ENCODE measurements at regions not wholly inside any gene's neighbourhood (a gene's known extent, or its start where the extent isn't known, plus 50 kb on each side); places are given as distances from the start of the nearest gene placed in this dataset.

DNA sequence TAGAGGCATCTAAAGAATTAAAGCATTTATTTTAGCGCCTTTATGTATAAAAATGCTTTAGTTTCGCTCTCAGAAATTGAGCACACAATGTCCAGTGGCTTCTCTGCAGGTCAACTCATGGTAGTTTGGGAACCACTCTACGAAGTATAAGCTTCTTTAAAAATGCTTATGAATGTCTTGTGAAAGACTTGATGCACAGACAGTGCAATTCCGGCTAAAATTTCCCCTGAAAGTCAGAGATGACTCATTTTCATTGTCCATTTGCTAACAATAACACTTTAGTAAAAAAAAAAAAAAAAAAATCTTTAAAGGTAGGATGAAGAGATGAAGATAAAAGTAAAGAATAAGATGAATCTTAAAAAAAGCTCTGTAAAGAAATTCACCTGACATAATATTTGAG, 117.2 kb downstream of the PDHA2 start:
- Mint-ChIP-seq H3K27ac (ENCODE audit: unreplicated experiment) (no peak overlapping the region), H3K36me3 (ENCODE audit: insufficient read depth, unreplicated experiment) (no peaks in the 10 kb centered on the region), H3K4me1 (ENCODE audit: low read depth, unreplicated experiment) (no peaks in the 10 kb centered on the region), H3K9me3 (ENCODE audit: unreplicated experiment) (no peaks in the 10 kb centered on the region), H3K4me3 (ENCODE audit: unreplicated experiment) (no peak overlapping the region), H3K27me3 (ENCODE audit: insufficient read depth, unreplicated experiment) (peaks cover 2% of the 10 kb centered on the region)
- no TSS peak for BruUV-seq (replicated peaks)
- TF ChIP-seq, protein P1, sequence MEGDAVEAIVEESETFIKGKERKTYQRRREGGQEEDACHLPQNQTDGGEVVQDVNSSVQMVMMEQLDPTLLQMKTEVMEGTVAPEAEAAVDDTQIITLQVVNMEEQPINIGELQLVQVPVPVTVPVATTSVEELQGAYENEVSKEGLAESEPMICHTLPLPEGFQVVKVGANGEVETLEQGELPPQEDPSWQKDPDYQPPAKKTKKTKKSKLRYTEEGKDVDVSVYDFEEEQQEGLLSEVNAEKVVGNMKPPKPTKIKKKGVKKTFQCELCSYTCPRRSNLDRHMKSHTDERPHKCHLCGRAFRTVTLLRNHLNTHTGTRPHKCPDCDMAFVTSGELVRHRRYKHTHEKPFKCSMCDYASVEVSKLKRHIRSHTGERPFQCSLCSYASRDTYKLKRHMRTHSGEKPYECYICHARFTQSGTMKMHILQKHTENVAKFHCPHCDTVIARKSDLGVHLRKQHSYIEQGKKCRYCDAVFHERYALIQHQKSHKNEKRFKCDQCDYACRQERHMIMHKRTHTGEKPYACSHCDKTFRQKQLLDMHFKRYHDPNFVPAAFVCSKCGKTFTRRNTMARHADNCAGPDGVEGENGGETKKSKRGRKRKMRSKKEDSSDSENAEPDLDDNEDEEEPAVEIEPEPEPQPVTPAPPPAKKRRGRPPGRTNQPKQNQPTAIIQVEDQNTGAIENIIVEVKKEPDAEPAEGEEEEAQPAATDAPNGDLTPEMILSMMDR (IDR thresholded peaks at IDR 0.05; ENCODE audit: insufficient read depth in 1 of 2, low read depth in 1 of 2, low read length in 1 of 2, severe bottlenecking in 1 of 2, unreplicated experiment in 1 of 2): no peak
- Histone ChIP-seq H3K4me3 (ENCODE audit: low read depth, low read length) (no peak overlapping the region), H3K4me1 (no peaks in the 10 kb centered on the region), H3K27me3 (replicated peaks; ENCODE audit: control insufficient read depth, insufficient read depth, low read length) (no peaks in the 10 kb centered on the region), H3K9me3 (no peaks in the 10 kb centered on the region), H3K36me3 (ENCODE audit: control insufficient read depth, insufficient read depth, low read length) (no peaks in the 10 kb centered on the region)
- ChIA-PET POLR2A (no interaction called here), CTCF (no interaction called here)
- intact Hi-C loops (cut with micrococcal nuclease; ENCODE audit: unreplicated experiment): no loop called here
- no peak for DNase-seq

DNA sequence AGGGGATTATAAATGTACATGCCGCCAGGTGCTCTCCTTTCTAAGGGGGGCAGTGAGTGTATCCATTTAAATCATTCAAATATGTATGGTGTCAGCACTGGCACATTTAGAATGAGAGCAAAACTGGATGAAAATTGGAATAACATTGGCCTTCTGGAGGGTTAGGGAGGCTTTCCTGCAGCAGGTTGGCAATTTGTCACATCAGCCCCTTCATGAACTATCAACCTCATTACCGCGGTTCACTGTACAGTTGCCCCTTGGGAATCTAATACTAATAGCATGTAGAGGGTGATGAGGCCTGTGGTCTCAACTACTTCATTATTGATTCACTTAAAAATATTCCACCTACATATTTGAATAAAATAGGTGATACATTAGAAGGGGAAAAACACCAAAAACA, 117.9 kb downstream of the PDHA2 start:
- Mint-ChIP-seq H3K27ac (ENCODE audit: unreplicated experiment) (no peak overlapping the region), H3K4me3 (ENCODE audit: unreplicated experiment) (no peak overlapping the region), H3K36me3 (ENCODE audit: insufficient read depth, unreplicated experiment) (no peaks in the 10 kb centered on the region), H3K27me3 (ENCODE audit: insufficient read depth, unreplicated experiment) (peaks cover 2% of the 10 kb centered on the region), H3K9me3 (ENCODE audit: unreplicated experiment) (no peaks in the 10 kb centered on the region), H3K4me1 (ENCODE audit: low read depth, unreplicated experiment) (no peaks in the 10 kb centered on the region)
- Histone ChIP-seq H3K4me1 (no peaks in the 10 kb centered on the region), H3K36me3 (ENCODE audit: control insufficient read depth, insufficient read depth, low read length) (no peaks in the 10 kb centered on the region), H3K4me3 (ENCODE audit: low read depth, low read length) (no peak overlapping the region), H3K27me3 (replicated peaks; ENCODE audit: control insufficient read depth, insufficient read depth, low read length) (no peaks in the 10 kb centered on the region), H3K9me3 (no peaks in the 10 kb centered on the region)
- TF ChIP-seq, protein P1 (IDR thresholded peaks at IDR 0.05; ENCODE audit: insufficient read depth in 1 of 2, low read depth in 1 of 2, low read length in 1 of 2, severe bottlenecking in 1 of 2, unreplicated experiment in 1 of 2): no peak
- ChIA-PET CTCF (no interaction called here), POLR2A (no interaction called here)
- DNase-seq: no peak
- no TSS peak for BruUV-seq (replicated peaks)
- intact Hi-C loops (cut with micrococcal nuclease; ENCODE audit: unreplicated experiment): no loop called here

DNA sequence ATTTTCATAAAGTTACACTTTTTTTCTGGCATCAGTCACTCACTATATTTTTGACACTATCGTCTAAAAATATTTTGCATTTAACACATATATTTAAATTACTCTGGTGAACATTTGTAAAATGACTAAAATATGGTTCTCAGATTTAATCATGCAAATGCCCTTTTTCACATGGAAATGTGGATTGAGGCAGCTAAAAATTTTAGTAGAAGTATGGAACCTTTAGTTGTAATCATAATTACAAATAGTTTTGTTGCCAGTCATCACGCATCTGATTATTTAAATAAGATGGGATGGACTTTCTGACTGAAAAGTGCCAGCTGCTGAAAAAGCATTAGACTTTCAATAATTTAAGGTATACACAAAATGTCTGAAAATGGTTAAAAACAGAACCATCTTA, 119.3 kb downstream of the PDHA2 start:
- no peaks in the 10 kb centered on the region for H3K4me1 ChIP-seq
- intact Hi-C loops (cut with micrococcal nuclease; ENCODE audit: unreplicated experiment): no loop called here
- H3K27ac Mint-ChIP-seq (ENCODE audit: unreplicated experiment): no peak overlapping the region
- no peaks in the 10 kb centered on the region for H3K27me3 ChIP-seq (replicated peaks; ENCODE audit: control insufficient read depth, insufficient read depth, low read length)
- H3K36me3 Mint-ChIP-seq (ENCODE audit: insufficient read depth, unreplicated experiment): no peaks in the 10 kb centered on the region
- no peaks in the 10 kb centered on the region for H3K9me3 Mint-ChIP-seq (ENCODE audit: unreplicated experiment)
- H3K4me3 ChIP-seq (ENCODE audit: low read depth, low read length): no peak overlapping the region
- ChIA-PET POLR2A (no interaction called here), CTCF (no interaction called here)
- H3K9me3 ChIP-seq: no peaks in the 10 kb centered on the region
- no TSS peak for BruUV-seq (replicated peaks)
- TF ChIP-seq, protein P1 (IDR thresholded peaks at IDR 0.05; ENCODE audit: insufficient read depth in 1 of 2, low read depth in 1 of 2, low read length in 1 of 2, severe bottlenecking in 1 of 2, unreplicated experiment in 1 of 2): no peak
- no peak overlapping the region for H3K4me3 Mint-ChIP-seq (ENCODE audit: unreplicated experiment)
- no peaks in the 10 kb centered on the region for H3K4me1 Mint-ChIP-seq (ENCODE audit: low read depth, unreplicated experiment)
- peaks cover 2% of the 10 kb centered on the region for H3K27me3 Mint-ChIP-seq (ENCODE audit: insufficient read depth, unreplicated experiment)
- H3K36me3 ChIP-seq (ENCODE audit: control insufficient read depth, insufficient read depth, low read length): no peaks in the 10 kb centered on the region
- no peak for DNase-seq
